A549 (cell line): ENCODE measurements at regions not wholly inside any gene's neighbourhood (a gene's known extent, or its start where the extent isn't known, plus 50 kb on each side); places are given as distances from the start of the nearest gene placed in this dataset.
A peak's percentile ranks its signal among the peaks of the same experiment; 100 is the strongest.

Experiments
- ATOH8 ChIP-seq: fragments of 250-450 bp; sonication (Bioruptor Pico); IDR thresholded peaks from 2 replicates; pipeline ENCODE4 v1.5.0; 2020; ENCODE audit warnings: low read depth, mild to moderate bottlenecking, moderate library complexity
- BCL3 ChIP-seq: fragments of >200 bp; sonication (Bioruptor Twin); formaldehyde crosslinking; IDR thresholded peaks from 3 replicates; pipeline ENCODE4 v1.6.1; 2016
- CBX2 ChIP-seq: fragments of 200-600 bp; sonication (generic); IDR thresholded peaks from 2 replicates; pipeline ENCODE4 v1.6.1; 2016; ENCODE audit warnings: low read depth, mild to moderate bottlenecking, borderline replicate concordance
- CHD2 ChIP-seq: fragments of 150-350 bp; IDR thresholded peaks from 2 replicates; pipeline ENCODE4 v1.6.1; 2014; ENCODE audit warnings: low read length; ENCODE audit not compliant: partially characterized antibody
- EP300 ChIP-seq, 2 experiments: fragments of >200 bp; sonication (Bioruptor Twin); formaldehyde crosslinking; IDR thresholded peaks; 2 replicates in 1 of 2; 3 replicates in 1 of 2; pipeline ENCODE4 v1.6.1; 2016 to 2017
- ESRRA ChIP-seq: fragments of 150-350 bp; IDR thresholded peaks from 2 replicates; pipeline ENCODE4 v1.6.1; 2014; ENCODE audit warnings: mild to moderate bottlenecking, low read length, borderline replicate concordance
- FOSB ChIP-seq: fragments of 250-450 bp; sonication (Bioruptor Pico); IDR thresholded peaks from 2 replicates; pipeline ENCODE4 v1.5.0; 2020; ENCODE audit warnings: mild to moderate bottlenecking, moderate library complexity
- FOSL2 ChIP-seq, 2 experiments: fragments of 450-650 bp in 1 of 2; fragments of >200 bp in 1 of 2; sonication (Bioruptor Twin) in 1 of 2; formaldehyde crosslinking; IDR thresholded peaks; 2 replicates each; pipeline versions ENCODE4 v1.5.0 to v1.6.1; 2016 to 2020; ENCODE audit warnings: mild to moderate bottlenecking in 1 of 2, moderate library complexity in 1 of 2
- GATA3 ChIP-seq: IDR thresholded peaks from 2 replicates; pipeline ENCODE4 v1.6.1; 2012; ENCODE audit warnings: borderline replicate concordance
- HEYL ChIP-seq: fragments of 250-450 bp; sonication (Bioruptor Pico); IDR thresholded peaks from 2 replicates; pipeline ENCODE4 v1.8.0; 2021; ENCODE audit warnings: mild to moderate bottlenecking, moderate library complexity
- HOXB13 ChIP-seq: fragments of 250-450 bp; sonication (Bioruptor Pico); IDR thresholded peaks from 2 replicates; pipeline ENCODE4 v1.5.0; 2020; ENCODE audit warnings: low read depth, mild to moderate bottlenecking, moderate library complexity
- JUNB ChIP-seq: fragments of >200 bp; sonication (Bioruptor Twin); formaldehyde crosslinking; IDR thresholded peaks from 2 replicates; pipeline ENCODE4 v1.6.1; 2016
- MAZ ChIP-seq: fragments of 150-350 bp; IDR thresholded peaks from 2 replicates; pipeline ENCODE4 v1.6.1; 2014; ENCODE audit warnings: antibody characterized with exemption, low read depth, low read length, borderline replicate concordance
- NPAS2 ChIP-seq: fragments of 250-450 bp; sonication (Bioruptor Pico); IDR thresholded peaks from 2 replicates; pipeline ENCODE4 v1.8.0; 2022; ENCODE audit warnings: mild to moderate bottlenecking, moderate library complexity, borderline replicate concordance
- PHF8 ChIP-seq: fragments of 200-600 bp; sonication (generic); IDR thresholded peaks from 2 replicates; pipeline ENCODE4 v1.6.1; 2016; ENCODE audit warnings: low read depth, mild to moderate bottlenecking, antibody characterized with exemption, moderate library complexity, borderline replicate concordance
- RAD21 ChIP-seq, 2 experiments: fragments of >200 bp in 1 of 2; sonication (Bioruptor Twin) in 1 of 2; formaldehyde crosslinking in 1 of 2; IDR thresholded peaks in 1 of 2; conservative IDR thresholded peaks in 1 of 2; 2 replicates in 1 of 2; 3 replicates in 1 of 2; pipeline ENCODE4 v1.6.1; 2012 to 2018; ENCODE audit warnings: inconsistent platforms in 1 of 2
- RCOR1 ChIP-seq: fragments of 150-350 bp; IDR thresholded peaks from 2 replicates; pipeline ENCODE4 v1.6.1; 2014; ENCODE audit warnings: antibody characterized with exemption, low read length, low read depth
- RFX5 ChIP-seq: fragments of 450-650 bp; IDR thresholded peaks from 2 replicates; pipeline ENCODE4 v1.7.1; 2014; ENCODE audit warnings: antibody characterized with exemption, mild to moderate bottlenecking, moderate library complexity
- TFCP2L1 ChIP-seq: fragments of 250-450 bp; sonication (Bioruptor Pico); IDR thresholded peaks from 2 replicates; pipeline ENCODE4 v1.5.0; 2021; ENCODE audit warnings: mild to moderate bottlenecking
- ZC3H11A ChIP-seq: fragments of 450-650 bp; IDR thresholded peaks from 2 replicates; pipeline ENCODE4 v1.6.1; 2014; ENCODE audit warnings: antibody characterized with exemption, mild to moderate bottlenecking
- TF ChIP-seq, protein P1 (sequence below): IDR thresholded peaks from 2 replicates; pipeline ENCODE4 v1.6.1; 2012
- TF ChIP-seq, protein P2 (sequence below): fragments of >200 bp; sonication (Bioruptor Twin); formaldehyde crosslinking; IDR thresholded peaks from 3 replicates; pipeline ENCODE4 v1.5.1; 2016
- TF ChIP-seq, protein P3 (sequence below): fragments of 150-350 bp; IDR thresholded peaks from 2 replicates; pipeline ENCODE4 v1.6.1; 2014; ENCODE audit warnings: low read depth, mild to moderate bottlenecking, low read length
- TF ChIP-seq, protein P4 (sequence below): fragments of 450-650 bp; IDR thresholded peaks from 2 replicates; pipeline ENCODE4 v1.6.1; 2014; ENCODE audit warnings: antibody characterized with exemption
- TF ChIP-seq, protein P5 (sequence below): fragments of 200-600 bp; sonication (generic); IDR thresholded peaks from 2 replicates; pipeline ENCODE4 v1.6.1; 2016; ENCODE audit warnings: antibody characterized with exemption, mild to moderate bottlenecking, moderate library complexity

DNA sequence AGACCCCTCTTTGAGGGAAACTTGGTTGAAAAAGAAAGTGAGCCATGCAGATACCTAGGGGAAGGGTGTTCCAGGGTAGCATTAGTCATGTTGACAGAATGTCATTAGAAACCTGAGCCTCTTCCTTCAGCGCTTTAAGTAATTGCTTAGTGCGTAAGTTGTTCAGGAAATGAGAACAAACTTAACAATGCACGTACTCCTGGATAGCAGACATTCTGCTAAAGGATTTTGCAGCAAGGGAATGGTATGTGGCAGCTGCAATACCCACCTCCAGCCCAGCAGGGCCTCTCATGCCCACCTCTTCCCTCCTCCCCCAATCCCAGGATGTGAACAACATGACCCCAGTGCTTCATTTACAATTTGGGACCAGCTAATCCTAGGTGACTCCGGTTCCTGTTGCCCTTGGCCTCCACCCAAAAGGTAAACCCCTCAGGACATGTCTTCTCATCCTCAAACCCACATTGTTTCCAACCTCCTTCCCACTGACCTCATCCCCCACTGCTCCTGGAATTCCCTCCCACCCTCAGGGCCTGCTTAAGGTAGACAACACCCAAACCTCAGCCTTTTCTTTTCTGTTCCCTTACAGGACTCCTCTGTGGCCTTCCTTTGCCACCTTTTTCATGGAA is 98.0 kb upstream of the BCAR3 start (continued):
- no peak for TF ChIP-seq ATOH8 (CRISPR knock-in tag)
- TF ChIP-seq CBX2, result no peak
- 0 out of 3 replicates have a peak, but pooled peaks have one; percentile 43 for TF ChIP-seq BCL3
- peak; percentile 60 for TF ChIP-seq JUNB
- TF ChIP-seq GATA3, result peak; percentile 93
- TF ChIP-seq, protein P1, sequence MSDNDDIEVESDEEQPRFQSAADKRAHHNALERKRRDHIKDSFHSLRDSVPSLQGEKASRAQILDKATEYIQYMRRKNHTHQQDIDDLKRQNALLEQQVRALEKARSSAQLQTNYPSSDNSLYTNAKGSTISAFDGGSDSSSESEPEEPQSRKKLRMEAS, result peak; percentile 71
- no peak for TF ChIP-seq ESRRA
- no peak for TF ChIP-seq HOXB13 (CRISPR knock-in tag)
- no peak for TF ChIP-seq HEYL (CRISPR knock-in tag)
- TF ChIP-seq NPAS2 (CRISPR knock-in tag), result no peak
- no peak for TF ChIP-seq RFX5
- TF ChIP-seq EP300 (IDR thresholded peaks at IDR 0.05), result peak; percentile 58 to 86; a peak in 3 of 5 replicates
- TF ChIP-seq RAD21 (conservative IDR thresholded peaks at IDR 0.05 in 1 of 2, IDR thresholded peaks at IDR 0.05 in 1 of 2), result peak; percentile 12 to 20; a peak in 1 of 5 replicates
- TF ChIP-seq, protein P2, sequence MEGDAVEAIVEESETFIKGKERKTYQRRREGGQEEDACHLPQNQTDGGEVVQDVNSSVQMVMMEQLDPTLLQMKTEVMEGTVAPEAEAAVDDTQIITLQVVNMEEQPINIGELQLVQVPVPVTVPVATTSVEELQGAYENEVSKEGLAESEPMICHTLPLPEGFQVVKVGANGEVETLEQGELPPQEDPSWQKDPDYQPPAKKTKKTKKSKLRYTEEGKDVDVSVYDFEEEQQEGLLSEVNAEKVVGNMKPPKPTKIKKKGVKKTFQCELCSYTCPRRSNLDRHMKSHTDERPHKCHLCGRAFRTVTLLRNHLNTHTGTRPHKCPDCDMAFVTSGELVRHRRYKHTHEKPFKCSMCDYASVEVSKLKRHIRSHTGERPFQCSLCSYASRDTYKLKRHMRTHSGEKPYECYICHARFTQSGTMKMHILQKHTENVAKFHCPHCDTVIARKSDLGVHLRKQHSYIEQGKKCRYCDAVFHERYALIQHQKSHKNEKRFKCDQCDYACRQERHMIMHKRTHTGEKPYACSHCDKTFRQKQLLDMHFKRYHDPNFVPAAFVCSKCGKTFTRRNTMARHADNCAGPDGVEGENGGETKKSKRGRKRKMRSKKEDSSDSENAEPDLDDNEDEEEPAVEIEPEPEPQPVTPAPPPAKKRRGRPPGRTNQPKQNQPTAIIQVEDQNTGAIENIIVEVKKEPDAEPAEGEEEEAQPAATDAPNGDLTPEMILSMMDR, result no peak
- no peak for TF ChIP-seq PHF8
- TF ChIP-seq, protein P3, sequence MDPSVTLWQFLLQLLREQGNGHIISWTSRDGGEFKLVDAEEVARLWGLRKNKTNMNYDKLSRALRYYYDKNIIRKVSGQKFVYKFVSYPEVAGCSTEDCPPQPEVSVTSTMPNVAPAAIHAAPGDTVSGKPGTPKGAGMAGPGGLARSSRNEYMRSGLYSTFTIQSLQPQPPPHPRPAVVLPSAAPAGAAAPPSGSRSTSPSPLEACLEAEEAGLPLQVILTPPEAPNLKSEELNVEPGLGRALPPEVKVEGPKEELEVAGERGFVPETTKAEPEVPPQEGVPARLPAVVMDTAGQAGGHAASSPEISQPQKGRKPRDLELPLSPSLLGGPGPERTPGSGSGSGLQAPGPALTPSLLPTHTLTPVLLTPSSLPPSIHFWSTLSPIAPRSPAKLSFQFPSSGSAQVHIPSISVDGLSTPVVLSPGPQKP, result no peak
- TF ChIP-seq, protein P4, sequence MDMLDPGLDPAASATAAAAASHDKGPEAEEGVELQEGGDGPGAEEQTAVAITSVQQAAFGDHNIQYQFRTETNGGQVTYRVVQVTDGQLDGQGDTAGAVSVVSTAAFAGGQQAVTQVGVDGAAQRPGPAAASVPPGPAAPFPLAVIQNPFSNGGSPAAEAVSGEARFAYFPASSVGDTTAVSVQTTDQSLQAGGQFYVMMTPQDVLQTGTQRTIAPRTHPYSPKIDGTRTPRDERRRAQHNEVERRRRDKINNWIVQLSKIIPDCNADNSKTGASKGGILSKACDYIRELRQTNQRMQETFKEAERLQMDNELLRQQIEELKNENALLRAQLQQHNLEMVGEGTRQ, result no peak
- no peak for TF ChIP-seq MAZ
- no peak for TF ChIP-seq RCOR1
- TF ChIP-seq CHD2, result no peak
- no peak for TF ChIP-seq FOSB (CRISPR knock-in tag)
- no peak for TF ChIP-seq FOSL2 (IDR thresholded peaks at IDR 0.05)
- TF ChIP-seq FOSL2 (CRISPR knock-in tag; IDR thresholded peaks at IDR 0.05), result peak; percentile 80
- TF ChIP-seq, protein P5, sequence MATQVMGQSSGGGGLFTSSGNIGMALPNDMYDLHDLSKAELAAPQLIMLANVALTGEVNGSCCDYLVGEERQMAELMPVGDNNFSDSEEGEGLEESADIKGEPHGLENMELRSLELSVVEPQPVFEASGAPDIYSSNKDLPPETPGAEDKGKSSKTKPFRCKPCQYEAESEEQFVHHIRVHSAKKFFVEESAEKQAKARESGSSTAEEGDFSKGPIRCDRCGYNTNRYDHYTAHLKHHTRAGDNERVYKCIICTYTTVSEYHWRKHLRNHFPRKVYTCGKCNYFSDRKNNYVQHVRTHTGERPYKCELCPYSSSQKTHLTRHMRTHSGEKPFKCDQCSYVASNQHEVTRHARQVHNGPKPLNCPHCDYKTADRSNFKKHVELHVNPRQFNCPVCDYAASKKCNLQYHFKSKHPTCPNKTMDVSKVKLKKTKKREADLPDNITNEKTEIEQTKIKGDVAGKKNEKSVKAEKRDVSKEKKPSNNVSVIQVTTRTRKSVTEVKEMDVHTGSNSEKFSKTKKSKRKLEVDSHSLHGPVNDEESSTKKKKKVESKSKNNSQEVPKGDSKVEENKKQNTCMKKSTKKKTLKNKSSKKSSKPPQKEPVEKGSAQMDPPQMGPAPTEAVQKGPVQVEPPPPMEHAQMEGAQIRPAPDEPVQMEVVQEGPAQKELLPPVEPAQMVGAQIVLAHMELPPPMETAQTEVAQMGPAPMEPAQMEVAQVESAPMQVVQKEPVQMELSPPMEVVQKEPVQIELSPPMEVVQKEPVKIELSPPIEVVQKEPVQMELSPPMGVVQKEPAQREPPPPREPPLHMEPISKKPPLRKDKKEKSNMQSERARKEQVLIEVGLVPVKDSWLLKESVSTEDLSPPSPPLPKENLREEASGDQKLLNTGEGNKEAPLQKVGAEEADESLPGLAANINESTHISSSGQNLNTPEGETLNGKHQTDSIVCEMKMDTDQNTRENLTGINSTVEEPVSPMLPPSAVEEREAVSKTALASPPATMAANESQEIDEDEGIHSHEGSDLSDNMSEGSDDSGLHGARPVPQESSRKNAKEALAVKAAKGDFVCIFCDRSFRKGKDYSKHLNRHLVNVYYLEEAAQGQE, result no peak
- no peak for TF ChIP-seq TFCP2L1
- no peak for TF ChIP-seq ZC3H11A
